Left lobe of liver (tissue), 2 donors: ENCODE measurements at regions not wholly inside any gene's neighbourhood (a gene's known extent, or its start where the extent isn't known, plus 50 kb on each side); places are given as distances from the start of the nearest gene placed in this dataset.
"Not testable (repeated sequence)": the region's sequence is repeated elsewhere in the genome, so short reads cannot be mapped to it uniquely, and the experiment has no call there.

Source experiments
- ATAC-seq: fragments of 200-7000 bp; cut with Tn5 transposase; one replicate; pipeline ENCODE4 v1.9.1; 2020; ENCODE audit warnings: mild to moderate bottlenecking, moderate library complexity
- DNase-seq: peaks from one replicate; pipeline ENCODE4 v3.0.0-alpha.2; 2020; ENCODE audit warnings: low spot score
- donor health status: DM: no; HTN: no; CAD: no; lungs with moderate emphysema.
- donor health status: DM: no; HTN: yes; CAD: no.

- ATAC-seq (no peak), DNase-seq (no peak)
These were observed 51.0 kb upstream of the PHF24 start for GRCh38 chr9:34907044-34907443.

DNA sequence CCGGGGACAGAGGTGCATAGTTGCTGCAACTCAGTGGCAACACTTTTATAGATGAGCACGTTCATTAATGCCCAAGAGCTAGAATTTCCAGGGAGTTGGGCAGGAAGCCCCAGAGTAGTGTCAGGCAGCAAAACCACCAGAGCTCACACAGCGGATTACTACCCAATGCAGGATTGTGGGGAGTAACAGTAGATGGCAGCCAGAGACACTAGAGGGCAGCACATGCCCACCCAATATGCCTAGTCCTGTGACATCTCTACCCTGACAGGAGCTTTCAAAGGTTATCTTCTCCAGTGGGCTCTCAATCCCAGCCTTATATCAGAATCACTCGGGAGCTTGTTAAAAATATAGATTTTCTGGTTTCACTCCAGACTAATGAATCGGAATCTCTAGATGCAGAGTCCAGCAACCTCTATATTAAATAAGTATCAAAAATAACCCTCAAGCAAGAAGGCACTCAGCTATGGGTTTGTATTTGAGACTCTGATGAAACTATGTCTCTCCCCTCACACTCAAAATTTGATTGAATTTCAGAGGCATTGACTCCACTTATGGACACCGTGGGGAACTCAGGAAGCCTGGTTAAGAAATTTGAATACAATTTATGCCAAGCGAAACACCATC lies 58.4 kb upstream of the PHF24 start:
- DNase-seq (peak; percentile 79), ATAC-seq (peak; percentile 100)

GRCh38 chr9:34898846-34899245 lies 59.2 kb upstream of the PHF24 start:
- DNase-seq, result no peak
- ATAC-seq, result no peak

- DNase-seq (no peak), ATAC-seq (no peak)
These were observed 62.0 kb upstream of the PHF24 start for GRCh38 chr9:34896112-34896511.

DNA sequence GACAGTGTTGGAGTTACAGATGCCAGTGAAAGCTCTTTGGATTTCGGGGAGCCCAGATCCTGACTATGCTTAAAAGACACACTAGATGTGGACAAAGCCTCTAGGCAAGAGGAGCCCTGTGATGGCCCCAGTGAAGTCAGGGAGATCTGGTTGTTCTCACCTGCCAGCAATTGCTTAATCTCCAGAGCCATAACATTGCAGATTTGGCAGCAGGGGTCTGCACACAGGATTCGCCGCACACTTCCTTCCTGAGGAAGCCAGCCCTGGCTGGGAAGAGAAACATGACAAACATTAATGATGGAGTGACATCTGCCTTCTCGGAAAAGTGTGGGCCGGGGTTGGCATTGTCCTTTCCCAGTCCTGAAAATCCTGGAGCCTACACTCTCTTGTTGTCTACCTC lies 65.2 kb upstream of the PHF24 start:
- DNase-seq, result no peak
- no peak for ATAC-seq

- DNase-seq (no peak), ATAC-seq (peak; percentile 21)
These were observed 66.7 kb upstream of the PHF24 start for GRCh38 chr9:34891386-34891785.

DNA sequence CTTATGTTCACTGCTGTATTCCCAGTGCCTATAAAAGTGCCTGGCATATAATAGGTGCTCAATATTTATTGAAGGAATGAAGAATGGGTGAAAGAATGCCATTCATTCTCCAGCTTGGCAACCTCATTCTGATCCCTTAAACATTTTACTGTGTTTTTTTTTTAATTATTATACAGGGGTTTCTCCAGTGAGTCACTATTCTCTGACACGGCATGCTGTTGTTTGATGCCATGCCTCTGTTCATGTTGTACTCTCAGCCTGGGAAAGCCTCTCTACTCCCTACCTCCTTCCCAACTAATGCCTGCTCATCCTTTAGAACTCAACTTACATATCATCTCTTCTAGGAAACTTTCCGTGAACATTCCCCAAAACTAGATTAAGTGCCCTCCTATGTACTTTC lies 70.2 kb upstream of the PHF24 start:
- no peak for ATAC-seq

DNA sequence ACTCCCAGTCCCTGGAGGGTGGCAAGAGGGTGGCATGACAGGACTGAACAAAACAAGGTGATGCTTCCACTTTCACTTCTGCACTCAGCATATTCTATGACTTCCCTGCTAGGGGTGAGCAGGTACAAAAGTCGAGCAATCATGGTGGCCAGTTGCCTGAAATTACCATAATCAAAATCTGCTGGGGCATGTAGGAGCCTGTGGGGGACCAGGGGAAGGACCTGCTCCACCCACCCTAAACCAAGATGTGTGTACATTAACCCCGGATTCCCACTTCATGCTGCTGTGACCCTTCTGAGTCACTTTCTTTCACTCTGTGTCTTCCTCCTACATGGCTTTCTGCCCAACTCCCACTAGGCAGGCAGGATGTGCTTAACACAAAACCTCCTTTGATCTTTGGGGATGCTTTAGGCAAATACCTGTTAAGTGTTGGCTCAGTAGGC lies 73.3 kb upstream of the PHF24 start:
- no peak for ATAC-seq
- DNase-seq, result no peak

More for the DNA sequence above, 70.2 kb upstream of the PHF24 start:
- DNase-seq, result no peak

- DNase-seq (no peak), ATAC-seq (no peak)
These were observed 82.0 kb upstream of the PHF24 start for GRCh38 chr9:34876096-34876495.

GRCh38 chr9:34869390-34869789 lies 88.7 kb upstream of the PHF24 start:
- ATAC-seq, result no peak
- no peak for DNase-seq

DNA sequence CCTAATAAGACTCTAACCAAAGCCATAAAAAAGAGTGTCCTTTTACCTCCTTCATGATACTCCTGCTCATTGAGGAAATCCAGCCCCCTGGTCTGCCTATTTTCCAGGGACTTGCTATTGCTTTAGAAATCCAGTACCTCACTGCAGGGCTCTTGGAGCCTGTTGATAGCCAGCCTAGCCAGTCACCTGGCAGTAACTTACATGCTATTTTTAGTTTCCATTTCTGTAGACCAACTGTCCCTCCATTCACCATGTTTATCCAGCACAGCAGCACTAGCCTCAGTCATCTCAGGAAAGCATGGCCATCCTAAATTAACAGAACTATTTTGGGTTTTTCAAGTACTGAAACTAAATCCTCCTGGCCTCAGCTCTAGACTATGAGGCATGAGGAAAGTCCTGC lies 91.5 kb upstream of the PHF24 start:
- ATAC-seq (no peak), DNase-seq (no peak)

GRCh38 chr9:34863426-34863825 lies 94.7 kb upstream of the PHF24 start:
- no peak for ATAC-seq
- DNase-seq, result no peak

GRCh38 chr9:34862836-34863235 lies 95.2 kb upstream of the PHF24 start:
- ATAC-seq (no peak), DNase-seq (no peak)

DNA sequence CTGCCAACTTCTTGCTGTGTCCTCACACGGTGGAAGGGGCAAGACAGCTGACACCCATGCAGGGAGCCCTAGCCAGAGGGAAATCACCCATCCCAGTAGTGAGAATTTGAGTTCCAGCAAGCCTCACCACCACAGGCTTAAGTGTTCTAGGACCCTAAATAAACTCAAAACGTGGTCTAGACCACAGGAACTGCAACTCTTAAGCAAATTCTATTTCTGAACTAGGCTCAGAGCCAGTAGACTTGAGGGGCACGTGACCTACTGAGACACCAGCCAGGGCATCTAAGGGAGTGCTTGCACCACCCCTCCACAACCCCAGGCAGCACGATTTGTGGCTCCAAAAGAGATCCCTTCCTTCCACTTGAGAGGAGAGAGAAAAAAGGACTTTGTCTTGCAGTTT lies 96.0 kb upstream of the PHF24 start:
- no peak for DNase-seq

GRCh38 chr9:34855016-34855415 lies 103.1 kb upstream of the PHF24 start:
- DNase-seq, ATAC-seq: not testable (repeated sequence)

More for the DNA sequence above, 96.0 kb upstream of the PHF24 start:
- no peak for ATAC-seq

DNA sequence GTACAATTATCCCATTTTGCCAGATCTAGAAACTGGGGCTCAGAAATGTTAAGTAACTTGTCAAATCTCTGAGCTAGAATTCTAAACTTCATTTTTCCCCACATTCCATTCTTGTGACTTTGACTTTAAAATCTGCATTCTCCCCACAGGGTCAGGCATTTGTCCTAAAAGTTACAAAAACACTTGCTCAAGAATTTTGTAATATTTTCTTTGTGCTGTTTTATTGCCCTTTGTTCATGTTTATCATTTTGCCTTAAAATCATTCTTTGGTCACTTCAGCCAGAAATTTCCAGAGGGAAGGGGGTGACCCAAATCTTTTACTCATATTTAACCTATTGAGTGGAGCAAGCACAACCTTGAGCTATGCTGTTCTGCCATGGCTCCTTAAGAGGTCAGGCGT lies 120.1 kb upstream of the CCL21 start:
- ATAC-seq (no peak), DNase-seq (no peak)

DNA sequence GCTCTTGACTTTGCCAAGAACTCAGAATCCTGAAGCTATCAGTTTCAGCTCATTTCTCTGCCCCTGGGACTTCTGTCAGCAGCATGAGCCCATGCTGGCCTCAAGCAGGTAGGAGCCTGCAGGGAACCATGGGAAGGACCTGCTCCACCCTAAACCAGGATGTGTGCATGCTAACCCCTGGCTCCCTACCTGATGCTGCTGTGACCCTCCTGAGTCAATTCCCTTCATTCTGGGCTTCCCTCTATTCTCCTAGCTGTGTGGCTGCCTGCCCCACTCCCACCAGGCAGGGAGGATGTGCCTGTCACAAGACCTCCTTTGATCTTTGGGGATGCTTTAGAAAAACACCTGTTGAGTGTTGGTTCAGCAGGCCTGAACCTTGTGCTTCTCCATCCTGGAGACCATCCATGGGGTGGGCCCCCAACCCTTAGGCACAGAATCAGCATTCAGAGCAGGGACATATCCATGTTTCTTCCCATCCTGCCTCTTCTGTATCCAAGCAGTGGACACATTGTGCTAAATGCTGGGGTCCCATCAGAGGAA lies 117.1 kb upstream of the CCL21 start:
- ATAC-seq (no peak), DNase-seq (no peak)

DNA sequence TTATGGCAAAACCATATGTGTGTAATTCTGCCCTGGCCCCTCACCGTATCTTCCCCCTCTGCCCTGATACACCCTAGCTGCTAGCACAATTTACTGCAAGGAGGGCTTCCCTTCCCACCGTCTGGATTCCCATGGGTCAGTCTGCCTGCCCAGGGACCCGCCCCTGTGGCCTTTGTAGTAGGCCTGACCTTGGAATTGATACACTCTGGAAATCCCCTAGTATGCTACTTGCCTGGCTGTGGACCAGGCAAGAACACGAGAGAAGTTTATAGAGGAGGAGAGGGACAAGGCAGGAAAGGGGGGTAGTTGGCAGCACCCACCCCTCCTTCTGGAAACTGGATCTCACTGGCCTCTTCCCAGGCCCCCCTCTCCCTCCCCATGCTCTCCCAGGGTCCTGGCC lies 115.8 kb upstream of the CCL21 start:
- ATAC-seq (no peak), DNase-seq (no peak)

- no peak for ATAC-seq
These were observed 113.8 kb upstream of the CCL21 start for GRCh38 chr9:34823778-34824177.

DNA sequence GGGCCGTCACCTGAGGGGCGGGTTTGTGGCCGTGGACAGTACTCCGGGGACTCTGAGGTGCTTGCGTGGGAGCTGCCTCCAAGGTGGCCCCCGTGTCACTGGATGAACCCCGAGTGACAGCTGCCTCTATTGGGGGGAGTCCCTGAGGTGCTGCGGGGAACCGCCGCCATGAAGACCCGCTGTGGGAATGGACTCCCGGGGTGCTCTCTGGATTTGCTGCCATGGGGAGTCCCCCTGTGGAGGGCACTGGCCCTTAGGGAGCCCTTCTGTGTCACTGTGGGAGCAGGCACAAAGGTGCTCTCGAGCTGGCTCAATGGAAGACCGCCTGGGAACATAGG lies 100.2 kb upstream of the CCL21 start:
- ATAC-seq (no peak), DNase-seq (no peak)

More at GRCh38 chr9:34823778-34824177, 113.8 kb upstream of the CCL21 start:
- DNase-seq, result no peak

DNA sequence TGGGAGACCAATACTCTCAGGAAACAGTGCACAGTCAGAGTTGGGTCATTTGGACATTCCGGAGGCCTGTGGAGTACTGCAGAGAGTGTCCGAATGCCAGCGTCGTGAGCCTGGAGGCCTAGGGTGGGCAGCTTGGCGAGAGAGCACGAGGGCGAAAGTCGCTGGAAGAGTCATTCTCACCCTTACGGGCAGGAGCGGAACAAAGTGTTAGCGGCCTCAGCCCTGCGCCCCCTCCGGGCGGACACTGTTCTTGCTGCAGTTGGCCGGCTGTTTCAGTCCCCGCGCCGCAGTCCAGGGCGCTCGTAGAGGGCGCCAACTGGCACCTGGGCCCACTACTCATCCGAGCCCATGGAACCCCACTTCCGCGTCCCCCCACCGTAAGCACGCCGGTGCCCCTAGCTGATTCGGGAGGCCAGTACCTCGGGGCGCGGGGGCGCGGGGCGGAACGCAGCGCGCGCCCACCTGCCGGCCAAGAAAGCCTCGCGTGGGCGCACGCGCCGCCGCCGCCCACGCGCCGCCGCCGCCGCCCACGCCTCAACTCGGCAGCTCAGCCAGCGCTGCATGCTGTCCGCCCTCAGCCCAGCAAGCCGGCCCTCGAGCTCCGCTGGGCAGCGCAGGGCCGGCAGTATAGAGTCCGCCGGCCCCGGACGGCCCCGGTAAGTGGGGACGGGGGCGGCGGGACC lies 99.7 kb upstream of the CCL21 start:
- no peak for DNase-seq
- peak; percentile 81 for ATAC-seq

DNA sequence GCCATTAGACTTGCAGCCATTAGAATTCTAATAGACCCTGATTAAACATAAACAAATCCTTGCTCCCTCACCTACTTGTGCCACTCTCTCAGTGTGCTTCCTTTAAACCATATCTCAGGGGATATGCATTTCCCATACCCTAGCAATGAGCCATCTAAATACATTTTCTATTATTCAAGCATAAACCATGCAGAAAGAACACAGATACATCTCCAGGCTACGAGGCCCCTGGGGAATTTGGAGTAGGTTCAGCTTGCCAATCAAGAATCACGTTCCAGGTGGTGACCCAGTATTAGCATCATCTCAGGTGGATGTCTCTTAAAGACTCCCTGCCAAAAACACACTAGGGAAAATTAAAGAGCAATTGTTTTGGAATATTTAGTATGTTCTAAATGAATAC lies 93.0 kb upstream of the CCL21 start:
- no peak for ATAC-seq

DNA sequence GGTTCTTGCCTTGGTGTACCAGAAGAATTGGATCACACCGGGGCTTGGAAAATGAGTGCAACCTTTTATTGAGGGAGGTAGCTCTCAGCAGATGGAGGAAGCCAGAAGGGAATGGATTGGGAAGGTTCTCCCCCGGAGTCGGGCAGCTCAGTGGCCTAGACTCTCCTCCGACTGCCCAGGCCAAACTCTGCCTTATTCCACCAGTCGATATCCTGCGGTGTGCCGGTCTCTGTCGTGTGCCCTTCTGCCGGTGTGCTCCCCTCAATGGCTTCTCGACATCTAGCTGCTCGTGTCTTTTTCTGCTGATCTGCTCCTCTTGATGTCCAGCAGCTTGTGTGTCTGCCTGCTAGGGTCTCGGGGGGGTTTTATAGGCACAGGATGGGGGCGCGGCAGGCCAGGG lies 87.4 kb upstream of the CCL21 start:
- no peak for DNase-seq
- no peak for ATAC-seq

More for the DNA sequence above, 93.0 kb upstream of the CCL21 start:
- no peak for DNase-seq
